WTC11 (cell line): ENCODE measurements at regions not wholly inside any gene's neighbourhood (a gene's known extent, or its start where the extent isn't known, plus 50 kb on each side); places are given as distances from the start of the nearest gene placed in this dataset.

Experiments used
- ATAC-seq: fragments of 200-7000 bp; cut with Tn5 transposase; 2 replicates; pipeline ENCODE4 v1.10.0; 2021; ENCODE audit warnings: mild to moderate bottlenecking, moderate library complexity
- CTCF ChIA-PET: fragments of 300-600 bp; sonication (Branson Sonifier 250); formaldehyde crosslinking; loops from one replicate; lab custom pipeline; 2021; ENCODE audit warnings: antibody characterized with exemption; lab: Charles Lee
- POLR2A ChIA-PET: fragments of 350-600 bp; sonication (Branson Sonifier 250); formaldehyde crosslinking; loops from one replicate; lab custom pipeline; 2021; ENCODE audit warnings: antibody characterized with exemption; lab: Charles Lee
- DNase-seq: peaks from one replicate; pipeline ENCODE4 v3.0.0; 2021; ENCODE audit warnings: low spot score
- H3K27ac Mint-ChIP-seq: 2 replicates; pipeline ENCODE4 v1.8.0; 2021; ENCODE audit warnings: mixed read lengths
- H3K27me3 Mint-ChIP-seq: 2 replicates; pipeline ENCODE4 v1.8.0; 2021; ENCODE audit warnings: low read depth, mild to moderate bottlenecking, moderate library complexity, mixed read lengths
- H3K36me3 Mint-ChIP-seq: 2 replicates; pipeline ENCODE4 v1.8.0; 2021; ENCODE audit warnings: mixed read lengths
- H3K4me1 Mint-ChIP-seq: 2 replicates; pipeline ENCODE4 v1.8.0; 2022; ENCODE audit warnings: mixed read lengths
- H3K4me3 Mint-ChIP-seq: 2 replicates; pipeline ENCODE4 v1.8.0; 2021; ENCODE audit warnings: mild to moderate bottlenecking, moderate library complexity, mixed read lengths
- H3K9me3 Mint-ChIP-seq: 2 replicates; pipeline ENCODE4 v1.8.0; 2021; ENCODE audit warnings: mixed read lengths
- ATF1 ChIP-seq: sonication (generic); formaldehyde crosslinking; IDR thresholded peaks from 2 replicates; pipeline ENCODE4 v1.8.1; 2023; ENCODE audit warnings: mild to moderate bottlenecking, moderate library complexity, missing genetic modification reagents
- CBFB ChIP-seq: sonication (generic); formaldehyde crosslinking; IDR thresholded peaks from 2 replicates; pipeline ENCODE4 v1.8.1; 2022; ENCODE audit warnings: mild to moderate bottlenecking, low read depth, missing genetic modification reagents
- GTF2I ChIP-seq: fragments of 250-450 bp; sonication (Bioruptor Pico); conservative IDR thresholded peaks from 2 replicates; pipeline ENCODE4 v1.4.0; 2021; ENCODE audit warnings: mild to moderate bottlenecking
- NFE2L1 ChIP-seq: sonication (generic); formaldehyde crosslinking; IDR thresholded peaks from 2 replicates; pipeline ENCODE4 v1.8.1; 2023; ENCODE audit warnings: missing genetic modification reagents
- OVOL2 ChIP-seq: fragments of 250-450 bp; sonication (Bioruptor Pico); IDR thresholded peaks from 2 replicates; pipeline ENCODE4 v1.9.0; 2021; ENCODE audit warnings: mild to moderate bottlenecking, borderline replicate concordance
- TEAD1 ChIP-seq: sonication (generic); formaldehyde crosslinking; IDR thresholded peaks from 2 replicates; pipeline ENCODE4 v1.8.0; 2022; ENCODE audit warnings: mild to moderate bottlenecking, missing genetic modification reagents
- TEAD4 ChIP-seq: sonication (generic); formaldehyde crosslinking; IDR thresholded peaks from 2 replicates; pipeline ENCODE4 v1.8.0; 2022; ENCODE audit warnings: mild to moderate bottlenecking, missing genetic modification reagents
- ZNF121 ChIP-seq: sonication (generic); formaldehyde crosslinking; IDR thresholded peaks from 2 replicates; pipeline ENCODE4 v1.8.0; 2023; ENCODE audit warnings: missing genetic modification reagents
- ZNF219 ChIP-seq: sonication (generic); formaldehyde crosslinking; IDR thresholded peaks from 2 replicates; pipeline ENCODE4 v1.8.0; 2023; ENCODE audit warnings: missing genetic modification reagents, mild to moderate bottlenecking, borderline replicate concordance
- ZNF416 ChIP-seq: fragments of 250-450 bp; sonication (Bioruptor Pico); IDR thresholded peaks from 2 replicates; pipeline ENCODE4 v1.9.0; 2021; ENCODE audit warnings: mild to moderate bottlenecking, inconsistent platforms
- TF ChIP-seq, protein P1 (sequence below): fragments of 200-600 bp; IDR thresholded peaks from 2 replicates; pipeline ENCODE4 v1.8.0; 2022; ENCODE audit warnings: antibody characterized with exemption
- TF ChIP-seq, protein P2 (sequence below): fragments of 250-450 bp; sonication (Bioruptor Pico); IDR thresholded peaks from 2 replicates; pipeline ENCODE4 v1.8.0; 2021; ENCODE audit warnings: mild to moderate bottlenecking
- TF ChIP-seq, protein P3 (sequence below): fragments of 250-450 bp; sonication (Bioruptor Pico); IDR thresholded peaks from 2 replicates; pipeline ENCODE4 v1.9.0; 2021; ENCODE audit warnings: mild to moderate bottlenecking, borderline replicate concordance
- TF ChIP-seq, protein P4 (sequence below): sonication (generic); formaldehyde crosslinking; IDR thresholded peaks from 2 replicates; pipeline ENCODE4 v1.8.1; 2022; ENCODE audit warnings: low read depth, missing genetic modification reagents, borderline replicate concordance

DNA sequence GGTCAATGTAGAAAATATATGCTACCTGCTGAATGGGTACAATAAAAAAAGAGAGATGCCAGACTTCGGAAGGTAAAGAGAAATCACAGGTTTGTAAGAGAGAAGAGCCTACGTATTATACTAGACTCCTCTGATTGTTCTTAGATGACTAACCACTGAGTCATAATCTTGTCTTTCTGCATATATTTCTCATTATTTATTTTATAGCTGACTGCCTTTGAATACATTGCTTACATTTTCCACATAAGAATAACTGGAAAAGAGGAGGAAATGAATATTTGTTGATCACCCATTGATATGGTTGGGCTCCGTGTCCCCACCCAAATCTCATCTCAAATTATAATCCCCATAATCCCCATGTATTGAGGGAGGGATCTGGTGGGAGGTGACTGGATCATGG, 90.3 kb upstream of the RAB27B start:
- no peaks in the 10 kb centered on the region for H3K4me1 Mint-ChIP-seq
- ChIA-PET POLR2A (no interaction called here), CTCF (no interaction called here)
- H3K27me3 Mint-ChIP-seq, result no peaks in the 10 kb centered on the region
- H3K27ac Mint-ChIP-seq, result no peak overlapping the region
- TF ChIP-seq ATF1 (no peak), ZNF416 (CRISPR knock-in tag) (no peak), ZNF219 (CRISPR knock-in tag) (no peak), TEAD1 (CRISPR knock-in tag) (no peak), OVOL2 (CRISPR knock-in tag) (no peak), CBFB (CRISPR knock-in tag) (no peak), NFE2L1 (no peak), GTF2I (CRISPR knock-in tag) (no peak), TEAD4 (CRISPR knock-in tag) (no peak), ZNF121 (CRISPR knock-in tag) (no peak)
- TF ChIP-seq, protein P1, sequence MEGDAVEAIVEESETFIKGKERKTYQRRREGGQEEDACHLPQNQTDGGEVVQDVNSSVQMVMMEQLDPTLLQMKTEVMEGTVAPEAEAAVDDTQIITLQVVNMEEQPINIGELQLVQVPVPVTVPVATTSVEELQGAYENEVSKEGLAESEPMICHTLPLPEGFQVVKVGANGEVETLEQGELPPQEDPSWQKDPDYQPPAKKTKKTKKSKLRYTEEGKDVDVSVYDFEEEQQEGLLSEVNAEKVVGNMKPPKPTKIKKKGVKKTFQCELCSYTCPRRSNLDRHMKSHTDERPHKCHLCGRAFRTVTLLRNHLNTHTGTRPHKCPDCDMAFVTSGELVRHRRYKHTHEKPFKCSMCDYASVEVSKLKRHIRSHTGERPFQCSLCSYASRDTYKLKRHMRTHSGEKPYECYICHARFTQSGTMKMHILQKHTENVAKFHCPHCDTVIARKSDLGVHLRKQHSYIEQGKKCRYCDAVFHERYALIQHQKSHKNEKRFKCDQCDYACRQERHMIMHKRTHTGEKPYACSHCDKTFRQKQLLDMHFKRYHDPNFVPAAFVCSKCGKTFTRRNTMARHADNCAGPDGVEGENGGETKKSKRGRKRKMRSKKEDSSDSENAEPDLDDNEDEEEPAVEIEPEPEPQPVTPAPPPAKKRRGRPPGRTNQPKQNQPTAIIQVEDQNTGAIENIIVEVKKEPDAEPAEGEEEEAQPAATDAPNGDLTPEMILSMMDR, result no peak
- no peak overlapping the region for H3K4me3 Mint-ChIP-seq
- DNase-seq (no peak), ATAC-seq (no peak)
- peaks cover 13% of the 10 kb centered on the region; the same call in 1 of the 2 replicates for H3K9me3 Mint-ChIP-seq
- no peaks in the 10 kb centered on the region for H3K36me3 Mint-ChIP-seq

GRCh38 chr18:54739476-54739875, 88.8 kb upstream of the RAB27B start:
- ATAC-seq (no peak), DNase-seq (no peak)
- H3K27me3 Mint-ChIP-seq, result no peaks in the 10 kb centered on the region; the same call in 1 of the 2 replicates
- H3K4me1 Mint-ChIP-seq, result no peaks in the 10 kb centered on the region
- H3K36me3 Mint-ChIP-seq, result no peaks in the 10 kb centered on the region
- H3K9me3 Mint-ChIP-seq, result peaks cover 13% of the 10 kb centered on the region; the same call in 1 of the 2 replicates
- POLR2A ChIA-PET, result no interaction called here
- TF ChIP-seq, protein P2, sequence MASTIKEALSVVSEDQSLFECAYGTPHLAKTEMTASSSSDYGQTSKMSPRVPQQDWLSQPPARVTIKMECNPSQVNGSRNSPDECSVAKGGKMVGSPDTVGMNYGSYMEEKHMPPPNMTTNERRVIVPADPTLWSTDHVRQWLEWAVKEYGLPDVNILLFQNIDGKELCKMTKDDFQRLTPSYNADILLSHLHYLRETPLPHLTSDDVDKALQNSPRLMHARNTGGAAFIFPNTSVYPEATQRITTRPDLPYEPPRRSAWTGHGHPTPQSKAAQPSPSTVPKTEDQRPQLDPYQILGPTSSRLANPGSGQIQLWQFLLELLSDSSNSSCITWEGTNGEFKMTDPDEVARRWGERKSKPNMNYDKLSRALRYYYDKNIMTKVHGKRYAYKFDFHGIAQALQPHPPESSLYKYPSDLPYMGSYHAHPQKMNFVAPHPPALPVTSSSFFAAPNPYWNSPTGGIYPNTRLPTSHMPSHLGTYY, result no peak
- TF ChIP-seq, protein P3, sequence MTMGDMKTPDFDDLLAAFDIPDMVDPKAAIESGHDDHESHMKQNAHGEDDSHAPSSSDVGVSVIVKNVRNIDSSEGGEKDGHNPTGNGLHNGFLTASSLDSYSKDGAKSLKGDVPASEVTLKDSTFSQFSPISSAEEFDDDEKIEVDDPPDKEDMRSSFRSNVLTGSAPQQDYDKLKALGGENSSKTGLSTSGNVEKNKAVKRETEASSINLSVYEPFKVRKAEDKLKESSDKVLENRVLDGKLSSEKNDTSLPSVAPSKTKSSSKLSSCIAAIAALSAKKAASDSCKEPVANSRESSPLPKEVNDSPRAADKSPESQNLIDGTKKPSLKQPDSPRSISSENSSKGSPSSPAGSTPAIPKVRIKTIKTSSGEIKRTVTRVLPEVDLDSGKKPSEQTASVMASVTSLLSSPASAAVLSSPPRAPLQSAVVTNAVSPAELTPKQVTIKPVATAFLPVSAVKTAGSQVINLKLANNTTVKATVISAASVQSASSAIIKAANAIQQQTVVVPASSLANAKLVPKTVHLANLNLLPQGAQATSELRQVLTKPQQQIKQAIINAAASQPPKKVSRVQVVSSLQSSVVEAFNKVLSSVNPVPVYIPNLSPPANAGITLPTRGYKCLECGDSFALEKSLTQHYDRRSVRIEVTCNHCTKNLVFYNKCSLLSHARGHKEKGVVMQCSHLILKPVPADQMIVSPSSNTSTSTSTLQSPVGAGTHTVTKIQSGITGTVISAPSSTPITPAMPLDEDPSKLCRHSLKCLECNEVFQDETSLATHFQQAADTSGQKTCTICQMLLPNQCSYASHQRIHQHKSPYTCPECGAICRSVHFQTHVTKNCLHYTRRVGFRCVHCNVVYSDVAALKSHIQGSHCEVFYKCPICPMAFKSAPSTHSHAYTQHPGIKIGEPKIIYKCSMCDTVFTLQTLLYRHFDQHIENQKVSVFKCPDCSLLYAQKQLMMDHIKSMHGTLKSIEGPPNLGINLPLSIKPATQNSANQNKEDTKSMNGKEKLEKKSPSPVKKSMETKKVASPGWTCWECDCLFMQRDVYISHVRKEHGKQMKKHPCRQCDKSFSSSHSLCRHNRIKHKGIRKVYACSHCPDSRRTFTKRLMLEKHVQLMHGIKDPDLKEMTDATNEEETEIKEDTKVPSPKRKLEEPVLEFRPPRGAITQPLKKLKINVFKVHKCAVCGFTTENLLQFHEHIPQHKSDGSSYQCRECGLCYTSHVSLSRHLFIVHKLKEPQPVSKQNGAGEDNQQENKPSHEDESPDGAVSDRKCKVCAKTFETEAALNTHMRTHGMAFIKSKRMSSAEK (CRISPR knock-in tag), result no peak
- TF ChIP-seq, protein P4, sequence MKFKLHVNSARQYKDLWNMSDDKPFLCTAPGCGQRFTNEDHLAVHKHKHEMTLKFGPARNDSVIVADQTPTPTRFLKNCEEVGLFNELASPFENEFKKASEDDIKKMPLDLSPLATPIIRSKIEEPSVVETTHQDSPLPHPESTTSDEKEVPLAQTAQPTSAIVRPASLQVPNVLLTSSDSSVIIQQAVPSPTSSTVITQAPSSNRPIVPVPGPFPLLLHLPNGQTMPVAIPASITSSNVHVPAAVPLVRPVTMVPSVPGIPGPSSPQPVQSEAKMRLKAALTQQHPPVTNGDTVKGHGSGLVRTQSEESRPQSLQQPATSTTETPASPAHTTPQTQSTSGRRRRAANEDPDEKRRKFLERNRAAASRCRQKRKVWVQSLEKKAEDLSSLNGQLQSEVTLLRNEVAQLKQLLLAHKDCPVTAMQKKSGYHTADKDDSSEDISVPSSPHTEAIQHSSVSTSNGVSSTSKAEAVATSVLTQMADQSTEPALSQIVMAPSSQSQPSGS, result no peak
- TF ChIP-seq CBFB (CRISPR knock-in tag), result no peak
- no peak overlapping the region for H3K27ac Mint-ChIP-seq
- CTCF ChIA-PET, result no interaction called here
- no peak overlapping the region for H3K4me3 Mint-ChIP-seq
